Liver (tissue), 8 donors: ENCODE measurements at regions not wholly inside any gene's neighbourhood (a gene's known extent, or its start where the extent isn't known, plus 50 kb on each side); places are given as distances from the start of the nearest gene placed in this dataset.

Source experiments
- DNase-seq: peaks from one replicate; pipeline ENCODE4 v3.0.0-alpha.2; 2017; ENCODE audit warnings: low spot score
- H3K27ac ChIP-seq, 2 donors: one replicate each; pipeline ENCODE4 v1.7.0; 2013; ENCODE audit warnings: inconsistent platforms in 2 of 2, low read length in 2 of 2, control low read depth in 1 of 2, low read depth in 1 of 2, mild to moderate bottlenecking in 1 of 2
- H3K27me3 ChIP-seq, 4 donors: one replicate each; pipeline versions ENCODE4 v1.6.1 to v1.7.0; 2013; ENCODE audit warnings: low read length in 3 of 4, inconsistent platforms in 1 of 4, mild to moderate bottlenecking in 1 of 4, moderate library complexity in 1 of 4; ENCODE audit not compliant: control insufficient read depth in 4 of 4, insufficient read depth in 4 of 4
- H3K36me3 ChIP-seq, 4 donors: one replicate each; pipeline versions ENCODE4 v1.6.1 to v1.7.0; 2013; ENCODE audit warnings: low read length in 3 of 4, mild to moderate bottlenecking in 3 of 4, low read depth in 1 of 4, moderate library complexity in 1 of 4; ENCODE audit not compliant: control insufficient read depth in 4 of 4, insufficient read depth in 3 of 4
- H3K4me1 ChIP-seq, 4 donors: one replicate each; pipeline versions ENCODE4 v1.6.1 to v1.7.0; 2013; ENCODE audit warnings: low read length in 3 of 4, mild to moderate bottlenecking in 3 of 4, moderate library complexity in 1 of 4; ENCODE audit not compliant: control insufficient read depth in 4 of 4, insufficient read depth in 4 of 4
- H3K4me3 ChIP-seq, 3 donors: one replicate each; pipeline versions ENCODE4 v1.6.1 to v1.7.0; 2013; ENCODE audit warnings: low read length in 3 of 3, control low read depth in 1 of 3, low read depth in 1 of 3, mild to moderate bottlenecking in 1 of 3
- H3K9ac ChIP-seq, 2 donors: one replicate each; pipeline ENCODE4 v1.7.0; 2013; ENCODE audit warnings: low read length in 2 of 2, mild to moderate bottlenecking in 2 of 2, moderate library complexity in 2 of 2, control low read depth in 1 of 2, low read depth in 1 of 2
- H3K9me3 ChIP-seq, 4 donors: one replicate each; pipeline versions ENCODE4 v1.6.1 to v1.7.0; 2013; ENCODE audit warnings: low read length in 3 of 4; ENCODE audit not compliant: control insufficient read depth in 4 of 4
- EGR1 ChIP-seq, 2 donors: IDR thresholded peaks; 2 replicates each; pipeline ENCODE4 v1.6.1; 2016 to 2018; ENCODE audit warnings: antibody characterized with exemption in 2 of 2, low read depth in 2 of 2
- FOXA1 ChIP-seq: IDR thresholded peaks from 2 replicates; pipeline ENCODE4 v1.6.1; 2016; ENCODE audit warnings: antibody characterized with exemption
- FOXA2 ChIP-seq: IDR thresholded peaks from 2 replicates; pipeline ENCODE4 v1.6.1; 2016; ENCODE audit warnings: antibody characterized with exemption
- GABPA ChIP-seq, 2 donors: IDR thresholded peaks in 1 of 2; conservative IDR thresholded peaks in 1 of 2; 2 replicates each; pipeline ENCODE4 v1.6.1; 2016; ENCODE audit warnings: antibody characterized with exemption in 2 of 2, mild to moderate bottlenecking in 1 of 2, moderate library complexity in 1 of 2
- HNF4A ChIP-seq, 2 donors: conservative IDR thresholded peaks; 2 replicates each; pipeline ENCODE4 v1.6.1; 2016; ENCODE audit warnings: antibody characterized with exemption in 2 of 2, mild to moderate bottlenecking in 2 of 2
- HNF4G ChIP-seq: IDR thresholded peaks from 2 replicates; pipeline ENCODE4 v1.6.1; 2016; ENCODE audit warnings: antibody characterized with exemption
- JUND ChIP-seq, 2 donors: IDR thresholded peaks; 2 replicates each; pipeline ENCODE4 v1.6.1; 2016; ENCODE audit warnings: antibody characterized with exemption in 2 of 2
- NR2F2 ChIP-seq: IDR thresholded peaks from 2 replicates; pipeline ENCODE4 v1.6.1; 2016; ENCODE audit warnings: antibody characterized with exemption
- RAD21 ChIP-seq, 2 donors: IDR thresholded peaks; 2 replicates each; pipeline ENCODE4 v1.6.1; 2016; ENCODE audit warnings: antibody characterized with exemption in 2 of 2, mild to moderate bottlenecking in 2 of 2
- RXRA ChIP-seq, 2 donors: IDR thresholded peaks; 2 replicates each; pipeline ENCODE4 v1.6.1; 2017 to 2018; ENCODE audit warnings: antibody characterized with exemption in 2 of 2, mild to moderate bottlenecking in 1 of 2
- SP1 ChIP-seq: IDR thresholded peaks from 2 replicates; pipeline ENCODE4 v1.6.1; 2018; ENCODE audit warnings: antibody characterized with exemption, mild to moderate bottlenecking
- TAF1 ChIP-seq: conservative IDR thresholded peaks from 2 replicates; pipeline ENCODE4 v1.6.1; 2016; ENCODE audit warnings: antibody characterized with exemption, mild to moderate bottlenecking
- YY1 ChIP-seq: IDR thresholded peaks from 2 replicates; pipeline ENCODE4 v1.6.1; 2016; ENCODE audit warnings: antibody characterized with exemption, mild to moderate bottlenecking
- WGBS: extraction: QIAGEN DNeasy Blood & Tissue Kit; methylation state at CpG from one replicate; pipeline ENCODE4 v1.1.7; 2013; 5-methylcytosine and 5-hydroxymethylcytosine counted together
- TF ChIP-seq, protein P1 (sequence below): IDR thresholded peaks from 2 replicates; pipeline ENCODE4 v1.6.1; 2016; ENCODE audit warnings: antibody characterized with exemption, mild to moderate bottlenecking
- TF ChIP-seq, protein P2 (sequence below): IDR thresholded peaks from 2 replicates; pipeline ENCODE4 v1.6.1; 2016; ENCODE audit warnings: antibody characterized with exemption
- TF ChIP-seq, protein P3 (sequence below): fragments of 150-350 bp; IDR thresholded peaks from 2 replicates; pipeline ENCODE4 v1.5.1; 2017; ENCODE audit warnings: improper control_type of control experiment, low read depth, low read length; ENCODE audit not compliant: missing input control
- TF ChIP-seq, protein P4 (sequence below): IDR thresholded peaks from 2 replicates; pipeline ENCODE4 v1.6.1; 2016; ENCODE audit warnings: antibody characterized with exemption
- TF ChIP-seq, protein P5 (sequence below): IDR thresholded peaks from 2 replicates; pipeline ENCODE4 v1.6.1; 2016; ENCODE audit warnings: antibody characterized with exemption
- donor health status: healthy.
- donor health status: healthy.
- donor health status: healthy.
- donor health status: healthy.
- donor health status: healthy.

DNA sequence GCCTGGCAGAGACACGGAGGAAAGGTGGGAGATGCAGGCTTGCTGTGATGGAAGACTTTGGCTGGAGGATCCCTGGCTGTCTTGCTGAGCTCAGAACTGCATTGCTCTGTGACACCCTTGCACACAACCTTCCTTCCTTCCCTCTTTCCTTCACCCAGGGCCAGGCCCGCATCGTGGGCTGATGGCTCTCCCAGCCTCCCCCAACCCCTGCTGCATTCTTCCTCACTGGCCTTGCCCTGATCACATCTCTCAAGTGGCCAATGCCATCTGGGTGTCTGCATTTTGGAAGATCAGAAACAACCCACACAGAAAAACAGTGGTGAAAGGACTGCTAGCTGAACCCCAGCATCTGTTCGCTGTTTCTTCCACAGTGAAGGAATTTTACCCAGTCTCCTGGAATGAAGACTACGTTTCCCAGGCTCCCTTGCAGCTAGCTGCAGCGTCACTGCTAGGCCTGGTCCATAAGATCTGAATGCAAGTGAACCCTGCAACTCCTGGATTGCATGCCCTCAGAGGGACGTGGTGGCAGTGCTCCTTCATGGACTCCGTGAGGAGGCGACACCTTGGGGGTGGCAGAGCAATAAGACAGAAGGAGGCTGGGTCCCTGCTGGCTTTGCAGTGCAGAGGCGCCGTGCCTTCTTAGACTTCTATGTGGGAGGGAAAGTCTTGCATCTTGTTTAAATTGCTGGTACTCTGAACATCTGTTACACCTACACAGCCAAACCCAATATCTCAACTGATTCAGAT, 78.9 kb upstream of the YWHAQ start:
- Histone ChIP-seq H3K27ac (no peak overlapping the region), H3K9me3 (no peaks in the 10 kb centered on the region), H3K27me3 (no peaks in the 10 kb centered on the region), H3K36me3 (no peaks in the 10 kb centered on the region), H3K4me1 (no peaks in the 10 kb centered on the region), H3K9ac (no peak overlapping the region), H3K4me3 (no peak overlapping the region)
- no peak for DNase-seq
- TF ChIP-seq HNF4A (conservative IDR thresholded peaks at IDR 0.05) (no peak), RXRA (IDR thresholded peaks at IDR 0.05) (no peak), YY1 (no peak), NR2F2 (no peak), FOXA1 (no peak), HNF4G (no peak), EGR1 (IDR thresholded peaks at IDR 0.05; ENCODE audit: low read depth in 2 of 2) (no peak), GABPA (IDR thresholded peaks at IDR 0.05 in 1 of 2, conservative IDR thresholded peaks at IDR 0.05 in 1 of 2) (no peak), JUND (IDR thresholded peaks at IDR 0.05) (no peak), FOXA2 (no peak), RAD21 (IDR thresholded peaks at IDR 0.05) (no peak), SP1 (no peak), TAF1 (no peak)
- TF ChIP-seq, protein P1, sequence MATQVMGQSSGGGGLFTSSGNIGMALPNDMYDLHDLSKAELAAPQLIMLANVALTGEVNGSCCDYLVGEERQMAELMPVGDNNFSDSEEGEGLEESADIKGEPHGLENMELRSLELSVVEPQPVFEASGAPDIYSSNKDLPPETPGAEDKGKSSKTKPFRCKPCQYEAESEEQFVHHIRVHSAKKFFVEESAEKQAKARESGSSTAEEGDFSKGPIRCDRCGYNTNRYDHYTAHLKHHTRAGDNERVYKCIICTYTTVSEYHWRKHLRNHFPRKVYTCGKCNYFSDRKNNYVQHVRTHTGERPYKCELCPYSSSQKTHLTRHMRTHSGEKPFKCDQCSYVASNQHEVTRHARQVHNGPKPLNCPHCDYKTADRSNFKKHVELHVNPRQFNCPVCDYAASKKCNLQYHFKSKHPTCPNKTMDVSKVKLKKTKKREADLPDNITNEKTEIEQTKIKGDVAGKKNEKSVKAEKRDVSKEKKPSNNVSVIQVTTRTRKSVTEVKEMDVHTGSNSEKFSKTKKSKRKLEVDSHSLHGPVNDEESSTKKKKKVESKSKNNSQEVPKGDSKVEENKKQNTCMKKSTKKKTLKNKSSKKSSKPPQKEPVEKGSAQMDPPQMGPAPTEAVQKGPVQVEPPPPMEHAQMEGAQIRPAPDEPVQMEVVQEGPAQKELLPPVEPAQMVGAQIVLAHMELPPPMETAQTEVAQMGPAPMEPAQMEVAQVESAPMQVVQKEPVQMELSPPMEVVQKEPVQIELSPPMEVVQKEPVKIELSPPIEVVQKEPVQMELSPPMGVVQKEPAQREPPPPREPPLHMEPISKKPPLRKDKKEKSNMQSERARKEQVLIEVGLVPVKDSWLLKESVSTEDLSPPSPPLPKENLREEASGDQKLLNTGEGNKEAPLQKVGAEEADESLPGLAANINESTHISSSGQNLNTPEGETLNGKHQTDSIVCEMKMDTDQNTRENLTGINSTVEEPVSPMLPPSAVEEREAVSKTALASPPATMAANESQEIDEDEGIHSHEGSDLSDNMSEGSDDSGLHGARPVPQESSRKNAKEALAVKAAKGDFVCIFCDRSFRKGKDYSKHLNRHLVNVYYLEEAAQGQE = no peak
- TF ChIP-seq, protein P2, sequence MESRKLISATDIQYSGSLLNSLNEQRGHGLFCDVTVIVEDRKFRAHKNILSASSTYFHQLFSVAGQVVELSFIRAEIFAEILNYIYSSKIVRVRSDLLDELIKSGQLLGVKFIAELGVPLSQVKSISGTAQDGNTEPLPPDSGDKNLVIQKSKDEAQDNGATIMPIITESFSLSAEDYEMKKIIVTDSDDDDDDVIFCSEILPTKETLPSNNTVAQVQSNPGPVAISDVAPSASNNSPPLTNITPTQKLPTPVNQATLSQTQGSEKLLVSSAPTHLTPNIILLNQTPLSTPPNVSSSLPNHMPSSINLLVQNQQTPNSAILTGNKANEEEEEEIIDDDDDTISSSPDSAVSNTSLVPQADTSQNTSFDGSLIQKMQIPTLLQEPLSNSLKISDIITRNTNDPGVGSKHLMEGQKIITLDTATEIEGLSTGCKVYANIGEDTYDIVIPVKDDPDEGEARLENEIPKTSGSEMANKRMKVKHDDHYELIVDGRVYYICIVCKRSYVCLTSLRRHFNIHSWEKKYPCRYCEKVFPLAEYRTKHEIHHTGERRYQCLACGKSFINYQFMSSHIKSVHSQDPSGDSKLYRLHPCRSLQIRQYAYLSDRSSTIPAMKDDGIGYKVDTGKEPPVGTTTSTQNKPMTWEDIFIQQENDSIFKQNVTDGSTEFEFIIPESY = no peak
- TF ChIP-seq, protein P3, sequence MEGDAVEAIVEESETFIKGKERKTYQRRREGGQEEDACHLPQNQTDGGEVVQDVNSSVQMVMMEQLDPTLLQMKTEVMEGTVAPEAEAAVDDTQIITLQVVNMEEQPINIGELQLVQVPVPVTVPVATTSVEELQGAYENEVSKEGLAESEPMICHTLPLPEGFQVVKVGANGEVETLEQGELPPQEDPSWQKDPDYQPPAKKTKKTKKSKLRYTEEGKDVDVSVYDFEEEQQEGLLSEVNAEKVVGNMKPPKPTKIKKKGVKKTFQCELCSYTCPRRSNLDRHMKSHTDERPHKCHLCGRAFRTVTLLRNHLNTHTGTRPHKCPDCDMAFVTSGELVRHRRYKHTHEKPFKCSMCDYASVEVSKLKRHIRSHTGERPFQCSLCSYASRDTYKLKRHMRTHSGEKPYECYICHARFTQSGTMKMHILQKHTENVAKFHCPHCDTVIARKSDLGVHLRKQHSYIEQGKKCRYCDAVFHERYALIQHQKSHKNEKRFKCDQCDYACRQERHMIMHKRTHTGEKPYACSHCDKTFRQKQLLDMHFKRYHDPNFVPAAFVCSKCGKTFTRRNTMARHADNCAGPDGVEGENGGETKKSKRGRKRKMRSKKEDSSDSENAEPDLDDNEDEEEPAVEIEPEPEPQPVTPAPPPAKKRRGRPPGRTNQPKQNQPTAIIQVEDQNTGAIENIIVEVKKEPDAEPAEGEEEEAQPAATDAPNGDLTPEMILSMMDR = no peak
- TF ChIP-seq, protein P4, sequence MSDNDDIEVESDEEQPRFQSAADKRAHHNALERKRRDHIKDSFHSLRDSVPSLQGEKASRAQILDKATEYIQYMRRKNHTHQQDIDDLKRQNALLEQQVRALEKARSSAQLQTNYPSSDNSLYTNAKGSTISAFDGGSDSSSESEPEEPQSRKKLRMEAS = no peak
- TF ChIP-seq, protein P5, sequence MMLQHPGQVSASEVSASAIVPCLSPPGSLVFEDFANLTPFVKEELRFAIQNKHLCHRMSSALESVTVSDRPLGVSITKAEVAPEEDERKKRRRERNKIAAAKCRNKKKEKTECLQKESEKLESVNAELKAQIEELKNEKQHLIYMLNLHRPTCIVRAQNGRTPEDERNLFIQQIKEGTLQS = no peak
- 87% methylated on average over 11 of the region's 11 CpGs for WGBS
